Neural cell (in vitro differentiated cells): ENCODE measurements at regions not wholly inside any gene's neighbourhood (a gene's known extent, or its start where the extent isn't known, plus 50 kb on each side); places are given as distances from the start of the nearest gene placed in this dataset.
"Not testable (repeated sequence)": the region's sequence is repeated elsewhere in the genome, so short reads cannot be mapped to it uniquely, and the experiment has no call there.

Experiments used
- H2AFZ ChIP-seq: fragments of 200-600, 300-800 bp; sonication (generic), shearing (Covaris generic); 2 replicates; pipeline ENCODE4 v1.6.0; 2014; ENCODE audit warnings: low read depth, mild to moderate bottlenecking, antibody characterized with exemption, low read length, moderate library complexity
- H3F3A ChIP-seq: fragments of 200-600 bp; shearing (Covaris generic); 2 replicates; pipeline ENCODE4 v1.6.1; 2016; ENCODE audit warnings: mild to moderate bottlenecking, moderate library complexity, mixed read lengths, antibody characterized with exemption, low read length; ENCODE audit not compliant: insufficient read depth, poor library complexity, severe bottlenecking
- H3K27ac ChIP-seq: fragments of 200-600, 300-800 bp; sonication (generic), shearing (Covaris generic); 2 replicates; pipeline ENCODE4 v1.5.1; 2014; ENCODE audit warnings: mild to moderate bottlenecking, low read length, moderate library complexity
- H3K27me3 ChIP-seq: fragments of 300-800, 200-600 bp; sonication (generic), shearing (Covaris generic); 2 replicates; pipeline ENCODE4 v1.6.0; 2014; ENCODE audit warnings: mild to moderate bottlenecking, low read depth, low read length, moderate library complexity; ENCODE audit not compliant: insufficient read depth
- H3K36me3 ChIP-seq: fragments of 300-800, 200-600 bp; sonication (generic), shearing (Covaris generic); 2 replicates; pipeline ENCODE4 v1.5.1; 2014; ENCODE audit warnings: mild to moderate bottlenecking, antibody characterized with exemption, low read length, moderate library complexity; ENCODE audit not compliant: insufficient read depth
- H3K4me2 ChIP-seq: fragments of 300-800, 200-600 bp; sonication (generic), shearing (Covaris generic); 2 replicates; pipeline ENCODE4 v1.6.0; 2014; ENCODE audit warnings: mild to moderate bottlenecking, low read length
- H3K4me3 ChIP-seq: fragments of 300-800, 200-600 bp; sonication (generic), shearing (Covaris generic); 2 replicates; pipeline ENCODE4 v1.5.1; 2014; ENCODE audit warnings: mild to moderate bottlenecking, low read length, moderate library complexity
- H3K79me2 ChIP-seq: fragments of 200-600 bp; shearing (Covaris generic); replicated peaks from 2 replicates; pipeline ENCODE4 v1.6.0; 2014; ENCODE audit warnings: mild to moderate bottlenecking, low read length, moderate library complexity; ENCODE audit not compliant: insufficient read depth
- H3K9ac ChIP-seq: fragments of 300-800, 200-600 bp; sonication (generic), shearing (Covaris generic); 2 replicates; pipeline ENCODE4 v1.6.1; 2016; ENCODE audit warnings: mild to moderate bottlenecking, low read length, mixed read lengths
- H3K9me2 ChIP-seq: fragments of 200-600 bp; shearing (Covaris generic); 2 replicates; pipeline ENCODE4 v1.6.1; 2016; ENCODE audit warnings: mild to moderate bottlenecking, low read length, mixed read lengths; ENCODE audit not compliant: insufficient read depth
- H3K9me3 ChIP-seq: fragments of 200-600, 300-800 bp; sonication (generic), shearing (Covaris generic); 2 replicates; pipeline ENCODE4 v1.6.1; 2016; ENCODE audit warnings: mild to moderate bottlenecking, mixed run types, low read length, moderate library complexity, mixed read lengths
- H4K20me1 ChIP-seq: fragments of 200-600 bp; shearing (Covaris generic); 2 replicates; pipeline ENCODE4 v1.6.1; 2016; ENCODE audit warnings: mild to moderate bottlenecking, mixed run types; ENCODE audit not compliant: insufficient read depth

DNA sequence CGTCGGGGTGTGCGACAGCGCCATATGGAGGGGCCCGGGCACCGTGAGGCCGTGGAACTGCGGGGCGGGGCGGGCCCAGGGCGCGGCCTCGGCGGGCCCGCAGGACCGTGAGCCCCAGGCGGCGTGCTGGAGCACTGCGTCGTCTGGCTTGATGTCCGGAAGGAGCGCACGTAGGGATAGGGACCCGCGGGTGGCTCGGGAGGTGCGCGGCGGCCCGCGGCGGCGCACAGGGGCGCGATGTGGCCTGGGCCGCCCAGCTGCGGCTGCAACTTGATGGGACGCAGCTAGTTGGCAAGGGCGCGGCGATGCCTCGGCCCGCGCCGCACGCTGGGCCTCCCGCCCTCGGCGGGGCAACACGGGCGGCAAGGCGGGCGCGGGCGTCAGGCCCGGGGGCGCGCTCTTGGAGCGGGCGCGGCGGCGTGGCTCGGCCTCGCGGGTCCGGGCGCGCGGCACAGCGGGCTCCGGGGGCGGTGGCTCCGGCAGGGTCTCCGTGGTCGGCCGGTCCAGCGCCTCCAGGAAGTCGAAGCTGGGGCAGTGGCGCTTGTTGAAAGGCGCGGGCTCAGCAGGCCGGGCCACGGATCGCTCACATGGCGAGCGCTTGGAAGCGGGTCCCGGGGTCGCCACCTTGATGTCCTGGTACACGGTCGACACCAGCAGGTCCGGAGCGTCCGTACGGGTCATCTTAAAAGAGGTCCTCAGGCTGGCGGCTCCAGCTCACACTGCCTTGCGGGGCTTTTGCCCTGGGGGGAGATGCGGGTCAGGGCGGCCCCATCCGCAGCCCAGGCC, 302.0 kb downstream of the CCDC74A start:
- not testable (repeated sequence) for H3K9ac ChIP-seq, H2AFZ ChIP-seq, H3K9me2 ChIP-seq, H3K4me3 ChIP-seq, H3K27me3 ChIP-seq, H3F3A ChIP-seq, H3K9me3 ChIP-seq, H3K79me2 ChIP-seq, H3K27ac ChIP-seq, H4K20me1 ChIP-seq, H3K36me3 ChIP-seq, H3K4me2 ChIP-seq

DNA sequence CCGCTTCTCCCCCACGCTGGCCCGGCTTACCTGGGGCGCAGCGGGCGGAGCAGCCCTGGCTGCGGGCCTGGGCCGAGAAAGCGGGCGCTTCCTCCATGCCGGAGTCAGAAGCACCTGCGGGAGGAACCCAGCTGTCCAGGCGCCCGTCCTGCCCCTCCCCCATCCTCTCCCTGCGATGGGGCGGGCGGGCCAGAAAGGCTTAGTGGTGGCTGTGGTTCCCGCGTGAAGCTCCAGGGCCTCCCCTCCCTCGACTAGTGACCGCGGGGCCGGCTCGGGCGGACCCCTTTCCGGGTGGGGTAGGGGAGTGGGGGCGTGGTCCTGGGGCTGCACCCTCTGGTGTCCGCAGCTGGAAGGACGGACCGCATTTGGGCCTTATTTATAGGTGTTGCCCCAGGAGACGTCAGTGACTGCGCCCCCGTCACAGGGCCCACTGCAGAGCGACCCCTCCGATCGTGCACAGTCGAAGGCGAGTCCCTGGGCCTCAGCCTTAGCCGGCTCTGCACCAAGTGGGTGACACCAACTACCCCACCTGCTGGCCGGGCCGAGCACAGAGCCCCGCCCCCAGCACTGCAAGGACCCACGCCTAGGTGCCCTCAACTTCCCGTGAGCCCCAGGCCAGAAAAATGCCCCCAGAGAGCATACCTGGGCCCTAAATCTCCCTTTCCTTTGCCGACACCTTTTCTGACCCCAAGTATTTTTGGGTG, 302.7 kb downstream of the CCDC74A start:
- not testable (repeated sequence) for H3K27me3 ChIP-seq, H2AFZ ChIP-seq, H3F3A ChIP-seq, H3K36me3 ChIP-seq, H3K27ac ChIP-seq, H3K9me3 ChIP-seq, H3K9me2 ChIP-seq, H3K9ac ChIP-seq, H3K79me2 ChIP-seq, H3K4me2 ChIP-seq, H3K4me3 ChIP-seq, H4K20me1 ChIP-seq

DNA sequence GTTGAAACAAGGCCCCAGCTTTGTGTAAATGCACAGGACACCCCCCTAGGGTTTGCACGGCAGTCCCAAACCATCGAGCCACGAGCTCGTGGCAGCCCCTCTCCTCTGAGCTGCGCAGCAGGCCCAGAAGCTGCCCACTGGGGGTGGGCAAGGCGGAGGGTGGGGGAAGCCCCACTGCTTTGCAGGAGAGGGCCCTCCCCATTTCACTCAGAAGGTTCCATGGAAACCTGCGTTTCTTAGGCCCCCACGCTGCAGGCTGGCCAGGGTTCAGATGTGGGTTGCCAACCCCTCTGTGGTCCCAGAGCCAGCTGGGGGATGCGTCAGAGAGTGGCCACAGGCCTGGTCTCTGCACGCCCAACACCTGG, 303.2 kb downstream of the CCDC74A start:
- H3K9me2 ChIP-seq, H3F3A ChIP-seq, H4K20me1 ChIP-seq, H3K9ac ChIP-seq, H3K79me2 ChIP-seq, H3K9me3 ChIP-seq, H3K4me2 ChIP-seq, H3K27me3 ChIP-seq, H2AFZ ChIP-seq, H3K4me3 ChIP-seq, H3K36me3 ChIP-seq, H3K27ac ChIP-seq: not testable (repeated sequence)

DNA sequence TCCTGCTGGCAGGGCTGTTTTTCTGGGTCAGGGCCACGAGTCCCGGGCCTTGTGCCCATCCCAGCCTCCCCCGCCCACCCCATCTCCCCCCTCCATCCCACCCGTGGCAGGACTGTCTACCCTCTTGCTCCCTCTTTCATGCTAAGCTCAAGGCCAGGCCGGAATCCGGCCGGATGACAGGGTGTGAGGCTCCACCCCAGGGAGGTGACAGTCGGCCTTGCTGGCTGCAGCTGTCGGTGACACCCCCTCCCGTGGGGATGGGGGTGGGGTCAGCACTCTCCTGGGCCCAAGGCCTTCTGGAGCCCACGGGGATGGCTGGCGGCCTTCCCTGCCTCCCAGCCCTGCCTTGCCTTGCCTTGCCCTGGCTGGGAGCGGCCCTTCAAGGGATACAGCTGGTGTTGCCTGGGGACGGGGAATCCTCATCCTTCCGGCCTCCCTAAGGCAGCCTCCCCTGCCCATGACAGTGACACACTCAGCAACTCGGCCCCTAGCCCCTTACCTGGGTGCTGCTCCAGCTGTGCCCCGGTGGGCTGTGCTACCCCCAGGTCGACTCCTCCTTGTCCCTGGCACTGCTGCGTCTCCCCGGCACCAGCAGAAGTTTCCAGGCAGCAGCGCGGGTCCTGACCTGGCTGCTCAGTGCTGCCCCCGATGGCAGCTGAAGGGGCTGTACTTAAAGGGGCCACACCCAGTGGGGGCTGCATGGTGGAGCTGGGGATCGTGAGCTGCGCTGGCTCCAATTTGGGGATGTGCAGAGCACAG, 303.9 kb downstream of the CCDC74A start:
- H2AFZ ChIP-seq, H3K9ac ChIP-seq, H3F3A ChIP-seq, H3K27ac ChIP-seq, H3K36me3 ChIP-seq, H3K79me2 ChIP-seq, H3K4me2 ChIP-seq, H4K20me1 ChIP-seq, H3K9me2 ChIP-seq, H3K4me3 ChIP-seq, H3K9me3 ChIP-seq, H3K27me3 ChIP-seq: not testable (repeated sequence)

DNA sequence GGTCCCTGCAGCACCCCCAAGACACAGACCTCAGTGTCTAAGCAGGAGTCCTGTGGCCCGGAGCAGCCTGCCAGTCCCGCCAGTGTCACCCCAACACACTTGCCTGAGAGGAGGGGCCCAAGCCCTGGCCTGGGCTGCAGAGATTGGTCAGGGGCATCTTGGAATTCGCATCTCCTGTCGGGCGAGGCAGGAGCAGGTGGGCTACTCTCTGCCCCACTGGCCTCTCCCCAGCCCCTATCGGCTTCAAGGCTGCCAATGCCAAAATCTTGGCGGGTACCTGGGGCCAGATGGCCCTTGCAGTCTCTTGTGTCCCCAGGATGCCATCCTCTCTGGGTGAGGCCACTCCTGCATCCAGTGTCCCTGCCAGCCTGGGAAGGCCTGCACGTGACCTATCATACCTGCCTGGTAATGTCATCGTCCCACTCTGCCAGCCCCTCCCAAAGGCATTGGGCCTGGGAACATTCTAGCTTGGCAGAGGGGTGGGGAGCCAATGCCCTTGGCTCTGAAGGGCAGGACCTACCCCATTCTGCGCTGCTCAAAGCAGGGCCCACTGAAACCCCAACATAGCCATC, 304.6 kb downstream of the CCDC74A start:
- not testable (repeated sequence) for H3K27ac ChIP-seq, H4K20me1 ChIP-seq, H3K9ac ChIP-seq, H3K27me3 ChIP-seq, H3K79me2 ChIP-seq, H3K36me3 ChIP-seq, H3K4me3 ChIP-seq, H3K9me3 ChIP-seq, H3F3A ChIP-seq, H3K4me2 ChIP-seq, H3K9me2 ChIP-seq, H2AFZ ChIP-seq

DNA sequence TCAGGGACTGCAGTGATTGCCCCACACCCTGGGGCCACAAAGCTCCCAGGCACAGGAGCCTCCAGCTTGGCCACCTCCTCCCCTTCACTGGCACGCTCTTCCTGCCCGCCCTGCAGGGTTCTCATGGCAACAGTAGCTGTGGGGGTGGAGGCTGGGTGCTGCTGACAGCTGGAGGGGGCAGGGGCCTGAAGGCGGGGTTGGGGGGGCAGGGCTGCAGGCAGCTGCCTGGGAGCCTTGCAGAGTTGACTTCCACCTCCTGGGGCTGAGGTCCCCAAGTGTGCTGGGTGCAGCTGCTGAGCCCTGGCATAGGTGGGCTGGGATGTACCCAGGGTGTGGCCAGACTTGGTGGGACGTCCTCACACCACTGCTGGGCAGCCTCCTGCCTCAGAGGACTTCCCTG, 305.2 kb downstream of the CCDC74A start:
- H3F3A ChIP-seq, H3K79me2 ChIP-seq, H3K9me2 ChIP-seq, H3K27me3 ChIP-seq, H3K4me2 ChIP-seq, H3K9ac ChIP-seq, H4K20me1 ChIP-seq, H3K36me3 ChIP-seq, H3K9me3 ChIP-seq, H3K27ac ChIP-seq, H3K4me3 ChIP-seq, H2AFZ ChIP-seq: not testable (repeated sequence)

DNA sequence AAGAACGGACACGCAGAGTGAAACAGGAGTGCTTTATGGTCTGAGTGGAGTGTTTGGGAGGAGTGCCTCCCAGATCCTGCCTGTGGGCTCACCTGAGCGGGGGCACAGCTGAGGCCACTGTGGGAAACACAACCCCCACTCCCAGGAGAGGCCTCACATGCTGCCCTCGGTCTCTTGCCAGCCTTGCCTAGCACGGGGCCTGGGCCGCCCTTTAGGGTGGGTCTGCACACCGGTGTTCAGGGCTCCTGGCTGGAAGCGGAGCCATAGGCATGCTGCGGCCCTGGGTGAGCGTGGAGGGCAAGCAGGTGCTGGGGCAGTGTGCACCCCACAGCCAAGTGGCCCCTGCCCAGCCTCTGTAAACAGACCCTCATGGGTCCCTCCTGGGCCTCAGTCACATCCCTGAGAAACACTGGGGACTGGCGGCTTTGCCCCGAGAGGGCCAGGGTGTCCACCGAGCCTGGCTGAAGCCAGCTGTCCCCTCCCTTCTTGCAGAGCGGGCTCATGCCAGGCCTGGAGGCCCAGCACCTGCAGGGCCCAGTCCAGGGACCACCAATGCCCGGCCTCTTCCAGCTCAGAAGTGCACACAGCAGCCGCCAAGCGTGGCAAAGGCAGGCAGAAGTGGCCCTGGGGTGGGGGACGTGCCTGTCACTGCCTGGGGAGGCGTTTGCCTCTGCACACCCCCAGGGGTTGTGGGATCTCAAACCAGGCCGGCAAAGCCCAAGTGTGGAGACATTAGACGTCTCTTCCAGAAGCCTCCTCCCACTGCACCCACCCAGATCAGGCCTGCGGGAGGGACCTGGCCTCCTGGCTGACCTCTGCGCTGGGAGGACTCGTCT, 305.9 kb downstream of the CCDC74A start:
- not testable (repeated sequence) for H3K36me3 ChIP-seq, H3K27me3 ChIP-seq, H4K20me1 ChIP-seq, H3K9me2 ChIP-seq, H3K27ac ChIP-seq, H3K4me3 ChIP-seq, H3F3A ChIP-seq, H3K4me2 ChIP-seq, H3K79me2 ChIP-seq, H2AFZ ChIP-seq, H3K9me3 ChIP-seq, H3K9ac ChIP-seq
